Brain pericyte (primary cell): ENCODE measurements at regions not wholly inside any gene's neighbourhood (a gene's known extent, or its start where the extent isn't known, plus 50 kb on each side); places are given as distances from the start of the nearest gene placed in this dataset.

ENCODE experiments used
- DNase-seq: peaks from one replicate; pipeline ENCODE4 v3.0.0-alpha.2; 2012; ENCODE audit warnings: low read depth, low spot score

DNA sequence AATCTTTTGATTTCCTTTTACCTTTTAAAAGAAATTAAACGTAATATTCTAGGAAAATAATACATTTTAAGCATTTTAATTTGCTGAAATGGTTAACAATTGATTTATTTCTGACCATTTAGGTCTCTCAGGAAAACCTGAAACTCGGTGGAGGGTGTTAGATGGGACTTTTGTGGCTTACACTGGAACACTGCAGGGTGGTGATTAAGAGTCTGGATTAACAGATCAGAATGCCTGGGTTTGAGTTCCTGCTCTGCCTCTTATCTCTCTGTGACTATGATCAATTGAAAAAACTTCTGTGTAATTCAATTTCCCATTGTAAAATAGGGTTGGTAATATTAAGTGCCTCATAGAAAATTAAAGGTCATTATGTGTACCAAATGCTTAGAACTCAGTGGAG lies 168.7 kb downstream of the UBE2E3 start:
- DNase-seq: no peak

- no peak for DNase-seq
These were observed 171.8 kb downstream of the UBE2E3 start for GRCh38 chr2:181152226-181152625.

DNA sequence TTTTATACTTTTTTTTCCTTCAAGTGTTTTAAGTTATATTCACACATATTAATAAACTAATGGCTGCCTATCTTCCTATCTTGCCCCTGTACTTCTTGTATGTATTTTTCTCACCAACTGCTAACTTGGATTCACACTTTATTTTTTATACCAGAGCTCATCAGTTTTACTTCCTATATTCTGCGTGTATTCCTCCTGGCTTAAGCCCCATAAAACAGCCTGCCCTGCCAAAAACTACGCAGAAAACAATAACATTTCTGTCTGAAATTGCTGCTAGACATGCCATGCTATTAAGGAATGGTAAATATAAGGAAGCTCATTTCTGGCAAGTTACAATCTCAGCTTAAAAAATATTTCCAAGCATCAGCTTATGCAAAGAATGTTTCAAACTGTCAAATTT lies 172.3 kb downstream of the UBE2E3 start:
- no peak for DNase-seq

- DNase-seq: no peak
These were observed 173.5 kb downstream of the UBE2E3 start for GRCh38 chr2:181153886-181154285.

- DNase-seq: no peak
These were observed 176.9 kb downstream of the UBE2E3 start for GRCh38 chr2:181157326-181157725.

- DNase-seq: no peak
These were observed 178.0 kb downstream of the UBE2E3 start for GRCh38 chr2:181158427-181158826.

DNA sequence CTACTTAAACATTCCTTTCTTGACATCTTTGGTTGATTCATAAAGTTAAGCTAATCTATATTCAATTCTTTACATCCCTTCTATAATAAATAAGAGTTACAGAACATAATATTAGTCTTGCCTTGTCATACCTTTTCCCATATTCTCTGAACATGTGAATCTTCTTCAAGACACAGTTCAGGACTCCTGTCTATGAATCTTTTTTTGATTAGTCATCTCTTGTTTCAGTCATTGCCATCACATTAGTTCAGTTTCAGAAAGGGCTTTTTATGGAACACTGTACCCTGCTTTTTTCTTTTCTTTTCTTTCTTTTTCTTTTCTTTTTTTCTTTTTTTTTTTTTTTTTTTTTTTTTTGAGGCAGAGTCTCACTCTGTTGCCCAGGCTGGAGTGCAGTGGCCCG lies 181.2 kb downstream of the UBE2E3 start:
- no peak for DNase-seq

DNA sequence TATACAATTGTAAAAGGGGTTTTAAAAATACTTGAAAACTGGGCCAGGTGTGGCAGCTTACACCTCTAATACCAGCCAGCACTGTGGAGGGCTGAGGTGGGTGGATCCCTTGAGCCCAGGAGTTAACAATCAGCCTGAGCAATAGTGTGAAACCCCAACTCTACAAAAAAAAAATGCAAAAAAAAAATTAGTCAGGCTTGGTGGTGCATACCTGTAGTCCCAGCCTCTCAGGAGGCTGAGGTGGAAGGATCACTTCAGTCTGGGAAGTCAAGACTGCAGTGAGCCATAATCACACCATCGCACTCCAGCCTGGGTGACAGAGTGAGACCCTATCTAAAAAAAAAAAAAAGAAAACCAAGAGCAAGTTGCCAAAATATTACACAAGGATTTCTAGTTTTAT lies 182.7 kb downstream of the UBE2E3 start:
- DNase-seq: no peak

GRCh38 chr2:181163691-181164090 lies 183.3 kb downstream of the UBE2E3 start:
- DNase-seq: no peak

DNA sequence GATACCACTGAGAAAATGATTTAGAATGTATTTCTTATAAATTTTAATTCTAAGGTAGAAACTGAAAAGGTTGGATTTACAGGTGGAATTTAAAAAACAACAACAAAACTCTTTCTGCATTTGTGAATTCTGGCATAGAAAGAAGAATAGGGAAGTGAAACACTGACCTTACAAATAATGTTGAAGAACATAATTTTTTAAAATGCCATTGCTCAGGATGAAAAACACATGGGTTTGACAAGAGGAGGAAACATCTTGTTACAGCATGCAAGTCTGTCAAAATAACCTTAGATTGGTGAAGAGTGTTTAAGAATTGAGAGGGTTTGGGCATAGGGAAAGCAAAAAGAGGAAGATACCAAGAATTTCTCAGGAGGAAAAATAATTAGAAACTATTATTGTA lies 184.3 kb downstream of the UBE2E3 start:
- DNase-seq: no peak

DNA sequence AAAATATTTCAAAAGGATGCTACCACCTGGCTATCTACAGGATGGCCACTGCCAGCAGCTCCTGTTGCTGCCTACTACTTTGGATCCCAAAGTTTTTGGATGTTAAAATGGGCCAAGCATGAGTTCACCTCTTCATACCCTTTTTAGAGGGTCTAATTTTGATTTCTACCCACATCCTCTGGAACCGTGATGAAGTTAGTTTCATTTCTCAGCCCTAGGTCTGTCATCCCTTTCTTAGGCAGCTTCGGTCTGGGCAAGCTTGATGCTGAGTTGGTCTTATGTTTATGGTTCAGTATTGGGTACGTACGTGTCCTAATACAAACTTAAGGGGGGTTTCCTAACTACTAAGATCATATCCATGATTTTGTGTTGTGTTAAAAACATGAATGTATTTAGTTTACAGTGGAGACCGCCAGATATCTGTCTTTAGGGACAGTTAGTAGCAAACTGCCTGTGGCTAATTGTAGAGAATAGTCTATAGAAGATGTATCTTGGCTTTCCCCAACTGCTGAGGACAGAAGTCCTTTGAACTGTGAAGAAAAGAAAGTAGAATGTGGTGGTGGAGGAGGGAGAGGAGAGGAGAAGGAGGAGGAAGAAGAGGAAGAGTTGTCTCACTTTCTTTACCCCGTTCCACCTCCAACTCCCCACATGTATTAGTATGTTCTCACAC lies 184.9 kb downstream of the UBE2E3 start:
- DNase-seq: no peak

DNA sequence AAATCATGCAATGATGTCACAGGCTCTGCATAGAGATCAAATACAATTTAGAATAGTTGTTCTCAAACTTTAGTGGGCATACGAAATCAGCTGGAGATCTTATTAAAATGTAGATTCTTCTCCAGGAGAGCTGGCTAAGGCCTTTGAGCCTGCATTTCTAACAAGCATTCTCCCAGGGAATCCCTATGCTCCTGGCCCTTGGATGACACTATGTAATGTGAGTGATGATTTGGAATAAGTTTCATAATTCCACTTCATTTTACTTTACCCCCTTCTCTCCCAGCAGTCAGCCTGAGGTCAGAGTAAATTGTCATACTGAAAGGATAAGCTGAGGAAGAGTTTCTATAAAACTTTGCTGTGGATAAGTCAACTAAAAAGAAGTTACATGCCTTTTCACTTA lies 189.1 kb downstream of the UBE2E3 start:
- no peak for DNase-seq

GRCh38 chr2:181170256-181170655 lies 189.9 kb downstream of the UBE2E3 start:
- DNase-seq: no peak

GRCh38 chr2:181172676-181173075 lies 192.3 kb downstream of the UBE2E3 start:
- DNase-seq: no peak

GRCh38 chr2:181174611-181175580 lies 194.5 kb downstream of the UBE2E3 start:
- no peak for DNase-seq

- DNase-seq: no peak
These were observed 196.1 kb downstream of the UBE2E3 start for GRCh38 chr2:181176540-181176939.

DNA sequence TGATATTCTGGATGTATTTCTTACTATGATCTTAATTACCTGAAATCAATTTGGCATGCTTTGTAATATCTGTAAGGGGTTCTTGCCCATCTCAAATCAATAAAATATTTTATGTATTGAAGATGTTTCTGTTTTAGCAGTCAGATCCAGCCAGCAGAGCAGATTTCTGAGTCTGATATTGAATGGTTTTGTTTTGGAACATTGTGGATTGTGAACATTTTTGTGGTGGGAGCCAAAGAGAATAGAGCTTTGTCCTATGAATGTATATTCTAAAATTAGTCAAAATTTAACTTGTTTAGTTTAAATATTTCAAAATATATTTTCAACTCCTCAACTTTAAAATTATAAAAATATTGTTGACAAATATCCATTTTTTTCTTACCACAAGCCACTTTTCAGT lies 197.0 kb downstream of the UBE2E3 start:
- no peak for DNase-seq

DNA sequence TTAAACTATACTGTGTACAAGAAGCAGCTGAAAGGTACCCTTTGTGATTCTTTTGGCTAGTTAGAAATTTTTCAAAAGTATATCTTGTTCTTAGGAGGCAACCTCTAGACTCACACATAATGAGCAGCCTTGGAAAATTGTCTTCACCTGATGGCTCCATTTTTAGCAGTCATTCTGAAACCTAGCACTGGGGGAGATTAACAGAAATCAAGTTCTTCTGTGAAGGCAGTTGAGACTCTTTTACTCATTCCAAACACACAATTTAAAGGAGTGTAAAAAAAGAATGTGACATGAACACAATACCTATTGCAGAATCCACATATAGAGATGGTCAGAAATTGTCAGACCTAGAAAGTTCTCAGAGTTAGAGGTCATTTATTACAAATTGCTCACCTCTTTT lies 197.7 kb downstream of the UBE2E3 start:
- DNase-seq: no peak

DNA sequence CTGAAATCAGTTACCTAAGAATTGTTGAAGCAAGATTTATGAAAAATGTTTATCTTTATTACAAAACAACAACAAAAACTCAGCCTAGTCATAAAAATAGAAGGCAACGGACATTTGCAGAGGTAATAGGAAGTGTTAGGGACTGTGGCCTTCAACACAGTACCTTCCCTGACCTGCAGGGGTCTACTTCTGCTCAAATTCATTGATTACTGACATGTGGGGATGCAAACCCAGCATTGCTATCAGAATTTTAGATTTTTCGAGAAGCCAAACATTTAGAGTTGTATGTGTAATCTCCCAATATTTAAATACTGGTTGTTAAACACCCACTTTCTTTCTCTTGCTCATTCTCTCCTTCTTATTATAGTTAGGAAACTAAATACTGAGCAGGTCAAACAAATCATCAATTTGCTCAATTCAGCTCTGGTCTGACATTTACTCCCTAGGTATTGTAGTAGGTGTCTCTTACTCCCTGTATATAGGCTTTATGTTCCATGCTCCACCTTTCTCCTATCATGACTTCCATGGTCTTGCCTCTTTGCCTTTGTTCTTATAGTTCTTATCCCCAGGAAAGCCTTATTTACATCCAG lies 198.5 kb downstream of the UBE2E3 start:
- DNase-seq: no peak

DNA sequence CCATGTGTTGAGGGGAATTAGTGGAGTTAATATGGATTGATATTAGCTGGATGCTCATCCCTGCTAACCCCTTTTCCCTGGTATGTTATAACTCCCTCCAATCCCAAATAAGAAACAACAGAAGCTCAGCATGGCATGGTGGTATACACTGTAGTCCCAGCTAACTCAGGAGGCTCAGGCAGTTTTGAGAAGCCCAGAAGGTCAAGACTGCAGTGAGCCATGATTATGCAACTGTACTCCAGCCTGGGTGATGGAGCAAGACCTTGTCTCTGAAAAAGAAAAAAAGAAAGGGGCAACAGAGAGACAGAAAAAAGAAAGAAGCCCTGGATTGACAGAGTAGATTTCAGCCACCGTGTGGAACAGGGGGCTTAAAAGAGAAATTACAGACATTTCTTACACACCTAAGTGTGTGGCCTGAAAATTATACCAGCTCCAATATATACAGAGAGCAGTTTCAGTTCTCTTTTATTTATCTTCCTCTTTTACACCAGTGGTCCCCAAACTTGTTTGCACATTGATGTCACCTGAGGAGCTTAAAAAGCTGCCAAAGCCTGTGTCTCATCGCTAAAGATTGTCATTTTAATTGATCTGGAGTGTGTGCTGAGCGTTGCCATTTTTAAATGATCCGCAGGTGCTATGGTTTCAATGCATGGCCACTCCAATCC lies 203.6 kb downstream of the UBE2E3 start:
- DNase-seq: no peak

DNA sequence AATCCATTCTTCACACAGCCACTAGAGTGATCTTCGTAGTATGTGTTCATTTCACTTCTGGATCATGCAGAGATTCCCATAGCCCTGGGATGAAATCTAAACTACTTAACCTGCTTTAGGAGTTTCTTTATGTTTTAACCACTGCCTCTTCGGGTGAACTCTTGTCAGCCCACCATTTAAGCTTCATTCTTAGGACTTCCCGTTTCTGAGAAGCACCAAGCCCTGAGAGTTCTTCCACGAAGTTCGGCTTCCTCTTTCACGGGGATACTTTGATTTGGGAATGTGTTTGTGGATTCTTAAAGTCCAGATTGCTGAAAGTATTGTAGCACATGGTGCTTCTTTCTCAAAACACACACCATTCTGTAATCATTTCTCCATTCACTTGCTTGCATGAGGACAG lies 205.0 kb downstream of the UBE2E3 start:
- DNase-seq: no peak

GRCh38 chr2:181185948-181186347 lies 205.5 kb downstream of the UBE2E3 start:
- DNase-seq: no peak
